ENCODE measurements at regions not wholly inside any gene's neighbourhood (a gene's known extent, or its start where the extent isn't known, plus 50 kb on each side); places are given as distances from the start of the nearest gene placed in this dataset.
A peak's percentile ranks its signal among the peaks of the same experiment; 100 is the strongest.

GRCh38 chr9:87337335-87338087, 160.2 kb upstream of the DAPK1 start:
- Histone ChIP-seq H3K27me3 (no peaks in the 10 kb centered on the region), H3K4me3 (peak overlapping the region; percentile 10 to 14), H3K27ac (no peak overlapping the region), H3K4me1 (peaks cover 9% of the 10 kb centered on the region), H3K9me3 (no peaks in the 10 kb centered on the region), H3K36me3 (ENCODE audit: low read depth, missing control alignments) (no peaks in the 10 kb centered on the region)
- WGBS, 2 donors: 5 to 6% methylated on average over 14 of the region's 14 CpGs
- DNase-seq: peak; percentile 46
- intact Hi-C loops (cut with DNase I; ENCODE audit: low total_unique reads): loop anchor here (5.0 kb wide), 2 partner anchors 160 to 325 kb away; partner anchors contain the start of gene DAPK1
- no peak for TF ChIP-seq CTCF (IDR thresholded peaks at IDR 0.05)
- no peak for TF ChIP-seq POLR2A (IDR thresholded peaks at IDR 0.05)

GRCh38 chr9:87338088-87338989, 159.3 kb upstream of the DAPK1 start:
- TF ChIP-seq POLR2A (IDR thresholded peaks at IDR 0.05): no peak
- TF ChIP-seq CTCF (IDR thresholded peaks at IDR 0.05): no peak
- no peak for DNase-seq
- H3K4me3 ChIP-seq: no peak overlapping the region
- 49 to 53% methylated on average over 13 of the region's 13 CpGs for WGBS, 2 donors
- H3K9me3 ChIP-seq: no peaks in the 10 kb centered on the region
- H3K27ac ChIP-seq: no peak overlapping the region
- no peaks in the 10 kb centered on the region for H3K27me3 ChIP-seq
- H3K36me3 ChIP-seq (ENCODE audit: low read depth, missing control alignments): no peaks in the 10 kb centered on the region
- intact Hi-C loops (cut with DNase I; ENCODE audit: low total_unique reads): loop anchor here (5.0 kb wide), 2 partner anchors 159 to 324 kb away; partner anchors contain the start of gene DAPK1
- H3K4me1 ChIP-seq: peaks cover 14% of the 10 kb centered on the region

- Histone ChIP-seq H3K36me3 (ENCODE audit: low read depth, missing control alignments) (no peaks in the 10 kb centered on the region), H3K4me1 (peaks cover 22% of the 10 kb centered on the region), H3K27ac (no peak overlapping the region), H3K27me3 (no peaks in the 10 kb centered on the region), H3K4me3 (no peak overlapping the region), H3K9me3 (no peaks in the 10 kb centered on the region)
- TF ChIP-seq POLR2A (IDR thresholded peaks at IDR 0.05): no peak
- no peak for TF ChIP-seq CTCF (IDR thresholded peaks at IDR 0.05)
- no peak for DNase-seq
- WGBS, 2 donors: 90 to 93% methylated on average over 4 of the region's 4 CpGs
- intact Hi-C loops (cut with DNase I; ENCODE audit: low total_unique reads): no loop called here
Measured at GRCh38 chr9:87340391-87340790, 157.3 kb upstream of the DAPK1 start.

- WGBS, 2 donors: 40 to 43% methylated on average over 7 of the region's 7 CpGs
- DNase-seq: peak; percentile 74
- intact Hi-C loops (cut with DNase I; ENCODE audit: low total_unique reads): no loop called here
Measured at GRCh38 chr9:87342743-87343142, 154.9 kb upstream of the DAPK1 start.

More at GRCh38 chr9:87342743-87343142, 154.9 kb upstream of the DAPK1 start:
- no peak for TF ChIP-seq CTCF (IDR thresholded peaks at IDR 0.05)
- TF ChIP-seq POLR2A (IDR thresholded peaks at IDR 0.05): no peak
- Histone ChIP-seq H3K36me3 (ENCODE audit: low read depth, missing control alignments) (no peaks in the 10 kb centered on the region), H3K4me3 (no peak overlapping the region), H3K27ac (peak overlapping the region in 1 of 2 donors; percentile 48), H3K9me3 (no peaks in the 10 kb centered on the region), H3K27me3 (no peaks in the 10 kb centered on the region), H3K4me1 (peaks cover 34% of the 10 kb centered on the region)

All from testis (tissue), 2 donors.